Prostate gland (tissue), 2 donors: ENCODE measurements at regions not wholly inside any gene's neighbourhood (a gene's known extent, or its start where the extent isn't known, plus 50 kb on each side); places are given as distances from the start of the nearest gene placed in this dataset.

Experiments
- POLR2AphosphoS5 ChIP-seq: sonication (generic); formaldehyde crosslinking; IDR thresholded peaks from one replicate; pipeline ENCODE4 v1.6.1; 2017; ENCODE audit warnings: antibody characterized with exemption
- TF ChIP-seq, protein P1 (sequence below), 4 experiments: fragments of 200-600 bp in 2 of 4; fragments of 450-650 bp in 2 of 4; sonication (generic) in 2 of 4; IDR thresholded peaks; 1 replicate in 3 of 4; 2 replicates in 1 of 4; pipeline ENCODE4 v1.5.1; 2016 to 2019; ENCODE audit warnings: antibody characterized with exemption in 4 of 4, mild to moderate bottlenecking in 2 of 4, moderate library complexity in 2 of 4

DNA sequence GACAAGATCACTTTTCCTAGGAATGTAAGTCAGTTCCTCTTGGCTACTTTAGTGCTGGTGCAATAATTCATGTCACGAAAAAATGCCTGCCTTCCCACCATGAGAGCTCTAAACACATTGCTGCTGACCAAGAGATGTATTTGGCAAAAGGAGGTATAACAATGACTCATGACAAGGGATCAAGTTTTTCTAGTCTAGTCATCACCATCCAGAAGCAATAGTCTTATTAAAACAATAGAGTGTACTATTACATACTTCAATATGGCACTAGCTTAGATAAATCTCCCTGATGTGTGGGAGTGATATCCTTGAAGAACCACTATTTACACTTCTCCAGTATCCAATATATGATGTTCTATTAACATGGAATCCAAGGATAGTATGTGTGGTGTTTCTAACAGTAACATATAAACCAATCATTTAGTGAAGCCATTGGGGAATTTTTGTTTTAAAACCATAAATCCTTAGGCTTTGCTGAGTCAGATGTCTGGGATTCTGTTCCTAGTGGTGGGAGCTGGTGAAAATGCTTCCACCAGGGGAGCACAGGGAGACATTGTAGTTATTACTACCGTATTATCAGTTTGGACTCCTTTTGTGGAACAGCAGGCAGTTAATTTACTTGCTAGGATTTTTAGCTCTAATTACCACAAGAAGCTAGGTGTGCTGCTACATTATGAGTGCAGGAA is 1387.5 kb downstream of the LRFN5 start:
- TF ChIP-seq, protein P1, sequence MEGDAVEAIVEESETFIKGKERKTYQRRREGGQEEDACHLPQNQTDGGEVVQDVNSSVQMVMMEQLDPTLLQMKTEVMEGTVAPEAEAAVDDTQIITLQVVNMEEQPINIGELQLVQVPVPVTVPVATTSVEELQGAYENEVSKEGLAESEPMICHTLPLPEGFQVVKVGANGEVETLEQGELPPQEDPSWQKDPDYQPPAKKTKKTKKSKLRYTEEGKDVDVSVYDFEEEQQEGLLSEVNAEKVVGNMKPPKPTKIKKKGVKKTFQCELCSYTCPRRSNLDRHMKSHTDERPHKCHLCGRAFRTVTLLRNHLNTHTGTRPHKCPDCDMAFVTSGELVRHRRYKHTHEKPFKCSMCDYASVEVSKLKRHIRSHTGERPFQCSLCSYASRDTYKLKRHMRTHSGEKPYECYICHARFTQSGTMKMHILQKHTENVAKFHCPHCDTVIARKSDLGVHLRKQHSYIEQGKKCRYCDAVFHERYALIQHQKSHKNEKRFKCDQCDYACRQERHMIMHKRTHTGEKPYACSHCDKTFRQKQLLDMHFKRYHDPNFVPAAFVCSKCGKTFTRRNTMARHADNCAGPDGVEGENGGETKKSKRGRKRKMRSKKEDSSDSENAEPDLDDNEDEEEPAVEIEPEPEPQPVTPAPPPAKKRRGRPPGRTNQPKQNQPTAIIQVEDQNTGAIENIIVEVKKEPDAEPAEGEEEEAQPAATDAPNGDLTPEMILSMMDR (IDR thresholded peaks at IDR 0.05): no peak
- TF ChIP-seq POLR2AphosphoS5: no peak
